ENCODE measurements at regions not wholly inside any gene's neighbourhood (a gene's known extent, or its start where the extent isn't known, plus 50 kb on each side); places are given as distances from the start of the nearest gene placed in this dataset.
"Not testable (repeated sequence)": the region's sequence is repeated elsewhere in the genome, so short reads cannot be mapped to it uniquely, and the experiment has no call there.

DNA sequence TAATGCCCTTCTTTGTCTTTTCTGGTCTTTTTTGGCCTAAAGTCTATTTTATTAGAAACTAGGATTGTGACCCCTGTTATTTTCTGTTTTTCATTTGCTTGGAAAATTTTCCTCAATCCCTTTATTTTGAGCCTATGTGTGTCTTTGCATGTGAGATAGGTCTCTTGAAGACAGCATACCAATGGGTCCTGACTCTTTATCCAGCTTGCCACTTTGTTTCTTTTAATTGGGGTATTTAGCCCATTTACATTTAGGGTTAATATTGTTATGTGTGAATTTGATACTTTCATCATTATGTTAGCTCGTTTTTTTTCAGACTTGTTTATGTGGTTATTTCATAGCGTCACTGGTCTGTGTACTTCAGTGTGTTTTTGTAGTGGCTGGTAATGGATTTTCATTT lies 682.6 kb downstream of the JRKL start:
- BruUV-seq (replicated peaks): no TSS peak
- ChIA-PET CTCF (interaction anchor here (0.9 kb wide), 1 partner anchor 10 kb away, joined by 3 read pairs; no protein-coding TSS in a partner anchor), POLR2A (no interaction called here), RAD21 (ENCODE audit: unreplicated experiment) (no interaction called here), SMC1A (ENCODE audit: uncharacterized antibody, unreplicated experiment) (no interaction called here)
- no peaks in the 10 kb centered on the region for H3K36me3 ChIP-seq (ENCODE audit: control insufficient read depth in 2 of 2, insufficient read depth in 2 of 2, low read length in 1 of 2)
- H3K27ac ChIP-seq (ENCODE audit: control insufficient read depth, insufficient read depth): no peak overlapping the region
- H3K4me1 ChIP-seq (ENCODE audit: control insufficient read depth, insufficient read depth, low read length): no peaks in the 10 kb centered on the region
- no peaks in the 10 kb centered on the region for H3K27me3 ChIP-seq (replicated peaks in 1 of 2; ENCODE audit: control insufficient read depth in 2 of 2, insufficient read depth in 2 of 2, low read length in 1 of 2)
- H3K79me2 ChIP-seq (ENCODE audit: control insufficient read depth, insufficient read depth, low read length): no peaks in the 10 kb centered on the region
- no peak for ATAC-seq
- H2AFZ ChIP-seq (ENCODE audit: control insufficient read depth, low read depth, low read length): no peak overlapping the region
- no peak for DNase-seq (ENCODE audit: low read depth, low spot score)
- intact Hi-C loops (cut with micrococcal nuclease; ENCODE audit: unreplicated experiment) (no loop called here), in situ Hi-C loops (cut with MboI) (no loop called here)
- H3K9ac ChIP-seq (ENCODE audit: control insufficient read depth, insufficient read depth, low read length): no peak overlapping the region
- H4K20me1 ChIP-seq (ENCODE audit: control insufficient read depth, insufficient read depth): no peaks in the 10 kb centered on the region
- H3K9me3 ChIP-seq (replicated peaks; ENCODE audit: control insufficient read depth, insufficient read depth, low read length): no peaks in the 10 kb centered on the region; the same call in 2 of the 3 replicates
- TF ChIP-seq MEF2A (IDR thresholded peaks at IDR 0.05; ENCODE audit: insufficient read depth, low read depth, low read length) (no peak), RBBP5 (conservative IDR thresholded peaks at IDR 0.05) (no peak), BHLHE40 (IDR thresholded peaks at IDR 0.05; ENCODE audit: borderline replicate concordance in 1 of 2, low read depth in 2 of 2, low read length in 1 of 2) (no peak), SMAD5 (IDR thresholded peaks at IDR 0.05; ENCODE audit: low read depth) (no peak)
- TF ChIP-seq, protein P1, sequence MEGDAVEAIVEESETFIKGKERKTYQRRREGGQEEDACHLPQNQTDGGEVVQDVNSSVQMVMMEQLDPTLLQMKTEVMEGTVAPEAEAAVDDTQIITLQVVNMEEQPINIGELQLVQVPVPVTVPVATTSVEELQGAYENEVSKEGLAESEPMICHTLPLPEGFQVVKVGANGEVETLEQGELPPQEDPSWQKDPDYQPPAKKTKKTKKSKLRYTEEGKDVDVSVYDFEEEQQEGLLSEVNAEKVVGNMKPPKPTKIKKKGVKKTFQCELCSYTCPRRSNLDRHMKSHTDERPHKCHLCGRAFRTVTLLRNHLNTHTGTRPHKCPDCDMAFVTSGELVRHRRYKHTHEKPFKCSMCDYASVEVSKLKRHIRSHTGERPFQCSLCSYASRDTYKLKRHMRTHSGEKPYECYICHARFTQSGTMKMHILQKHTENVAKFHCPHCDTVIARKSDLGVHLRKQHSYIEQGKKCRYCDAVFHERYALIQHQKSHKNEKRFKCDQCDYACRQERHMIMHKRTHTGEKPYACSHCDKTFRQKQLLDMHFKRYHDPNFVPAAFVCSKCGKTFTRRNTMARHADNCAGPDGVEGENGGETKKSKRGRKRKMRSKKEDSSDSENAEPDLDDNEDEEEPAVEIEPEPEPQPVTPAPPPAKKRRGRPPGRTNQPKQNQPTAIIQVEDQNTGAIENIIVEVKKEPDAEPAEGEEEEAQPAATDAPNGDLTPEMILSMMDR (IDR thresholded peaks at IDR 0.05 in 2 of 3, conservative IDR thresholded peaks at IDR 0.05 in 1 of 3; ENCODE audit: control insufficient read depth in 2 of 3, extremely low read depth in 1 of 3, insufficient read depth in 1 of 3, low read depth in 3 of 3, low read length in 3 of 3): no peak
- WGBS (ENCODE audit: insufficient coverage, insufficient replicate concordance, low lambda C conversion rate, missing lambda C conversion rate): 44% methylated on average over 2 of the region's 2 CpGs
- FAIRE-seq: no peak
- H3K4me3 ChIP-seq: no peak overlapping the region
- H3K4me2 ChIP-seq (ENCODE audit: control insufficient read depth, insufficient read depth): no peak overlapping the region

DNA sequence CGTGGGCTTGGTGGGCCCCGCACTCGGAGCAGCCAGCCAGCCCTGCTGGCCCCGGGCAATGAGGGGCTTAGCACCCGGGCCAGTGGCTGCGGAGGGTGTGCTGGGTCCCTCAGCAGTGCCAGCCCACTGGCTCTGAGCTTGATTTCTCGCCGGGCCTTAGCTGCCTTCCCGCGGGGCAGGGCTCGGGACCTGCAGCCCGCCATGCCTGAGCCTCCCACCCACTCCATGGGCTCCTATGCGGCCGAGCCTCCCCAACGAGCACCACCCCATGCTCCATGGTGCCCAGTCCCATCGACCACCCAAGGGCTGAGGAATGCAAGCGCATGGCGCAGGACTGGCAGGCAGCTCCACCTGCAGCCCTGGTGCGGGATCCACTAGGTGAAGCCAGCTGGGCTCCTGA lies 686.9 kb downstream of the JRKL start:
- H3K79me2 ChIP-seq (ENCODE audit: control insufficient read depth, insufficient read depth, low read length); in situ Hi-C loops (cut with MboI); H3K4me3 ChIP-seq; DNase-seq (ENCODE audit: low read depth, low spot score); H4K20me1 ChIP-seq (ENCODE audit: control insufficient read depth, insufficient read depth); H2AFZ ChIP-seq (ENCODE audit: control insufficient read depth, low read depth, low read length); POLR2A ChIA-PET; BruUV-seq (replicated peaks); RAD21 ChIA-PET (ENCODE audit: unreplicated experiment); FAIRE-seq; H3K36me3 ChIP-seq (ENCODE audit: control insufficient read depth in 2 of 2, insufficient read depth in 2 of 2, low read length in 1 of 2); ATAC-seq; H3K9me3 ChIP-seq (replicated peaks; ENCODE audit: control insufficient read depth, insufficient read depth, low read length); intact Hi-C loops (cut with micrococcal nuclease; ENCODE audit: unreplicated experiment); H3K27ac ChIP-seq (ENCODE audit: control insufficient read depth, insufficient read depth); H3K27me3 ChIP-seq (replicated peaks in 1 of 2; ENCODE audit: control insufficient read depth in 2 of 2, insufficient read depth in 2 of 2, low read length in 1 of 2); H3K9ac ChIP-seq (ENCODE audit: control insufficient read depth, insufficient read depth, low read length); H3K4me1 ChIP-seq (ENCODE audit: control insufficient read depth, insufficient read depth, low read length); H3K4me2 ChIP-seq (ENCODE audit: control insufficient read depth, insufficient read depth); SMC1A ChIA-PET (ENCODE audit: uncharacterized antibody, unreplicated experiment): not testable (repeated sequence)
- CTCF ChIA-PET: interaction anchor here (1.0 kb wide), 1 partner anchor 17 kb away, joined by 5 read pairs; no protein-coding TSS in a partner anchor
- 48% methylated on average over 17 of the region's 19 CpGs for WGBS (ENCODE audit: insufficient coverage, insufficient replicate concordance, low lambda C conversion rate, missing lambda C conversion rate)

Measured in GM12878 (cell line).